SK-N-SH treated with all-trans-retinoic acid at 6 μM for 48 hours (cell line): ENCODE measurements at regions not wholly inside any gene's neighbourhood (a gene's known extent, or its start where the extent isn't known, plus 50 kb on each side); places are given as distances from the start of the nearest gene placed in this dataset.

ENCODE experiments used
- CREB5 ChIP-seq: fragments of 250-450 bp; sonication (Bioruptor Pico); IDR thresholded peaks from 2 replicates; pipeline ENCODE4 v1.5.1; 2020; ENCODE audit warnings: low read depth, mild to moderate bottlenecking, moderate library complexity
- ESRRG ChIP-seq: fragments of 250-450 bp; sonication (Bioruptor Pico); IDR thresholded peaks from 2 replicates; pipeline ENCODE4 v1.6.1; 2021; ENCODE audit warnings: mild to moderate bottlenecking
- OSR1 ChIP-seq: fragments of 250-450 bp; sonication (Bioruptor Pico); IDR thresholded peaks from 2 replicates; pipeline ENCODE4 v1.8.0; 2022; ENCODE audit warnings: moderate library complexity, mild to moderate bottlenecking, inconsistent platforms
- PATZ1 ChIP-seq: fragments of 250-450 bp; sonication (Bioruptor Pico); IDR thresholded peaks from 2 replicates; pipeline ENCODE4 v1.8.0; 2020; ENCODE audit warnings: mild to moderate bottlenecking, moderate library complexity, borderline replicate concordance
- POU6F1 ChIP-seq: fragments of 250-450 bp; sonication (Bioruptor Pico); IDR thresholded peaks from 2 replicates; pipeline ENCODE4 v1.8.0; 2021; ENCODE audit warnings: low read depth, mild to moderate bottlenecking, moderate library complexity, borderline replicate concordance
- RARB ChIP-seq: fragments of 250-450 bp; sonication (Bioruptor Pico); IDR thresholded peaks from 2 replicates; pipeline ENCODE4 v1.8.0; 2021; ENCODE audit warnings: mild to moderate bottlenecking, moderate library complexity
- ZC3H10 ChIP-seq: fragments of 250-450 bp; sonication (Bioruptor Pico); IDR thresholded peaks from 2 replicates; pipeline ENCODE4 v1.5.1; 2021; ENCODE audit warnings: mild to moderate bottlenecking, moderate library complexity
- ZFP30 ChIP-seq: fragments of 450-650 bp; formaldehyde crosslinking; IDR thresholded peaks from 2 replicates; pipeline ENCODE4 v1.5.0; 2022; ENCODE audit warnings: mild to moderate bottlenecking, moderate library complexity
- ZNF70 ChIP-seq: fragments of 450-650 bp; formaldehyde crosslinking; IDR thresholded peaks from 2 replicates; pipeline ENCODE4 v1.5.0; 2020; ENCODE audit warnings: mild to moderate bottlenecking, moderate library complexity

- TF ChIP-seq OSR1 (CRISPR knock-in tag) (no peak), CREB5 (CRISPR knock-in tag) (no peak), ZNF70 (CRISPR knock-in tag) (no peak), PATZ1 (CRISPR knock-in tag) (no peak), POU6F1 (no peak), ESRRG (no peak), ZC3H10 (CRISPR knock-in tag) (no peak), RARB (no peak), ZFP30 (CRISPR knock-in tag) (no peak)
Observed at GRCh38 chr7:155899596-155899995, 87.3 kb upstream of the SHH start.
